ENCODE measurements at regions not wholly inside any gene's neighbourhood (a gene's known extent, or its start where the extent isn't known, plus 50 kb on each side); places are given as distances from the start of the nearest gene placed in this dataset.

DNA sequence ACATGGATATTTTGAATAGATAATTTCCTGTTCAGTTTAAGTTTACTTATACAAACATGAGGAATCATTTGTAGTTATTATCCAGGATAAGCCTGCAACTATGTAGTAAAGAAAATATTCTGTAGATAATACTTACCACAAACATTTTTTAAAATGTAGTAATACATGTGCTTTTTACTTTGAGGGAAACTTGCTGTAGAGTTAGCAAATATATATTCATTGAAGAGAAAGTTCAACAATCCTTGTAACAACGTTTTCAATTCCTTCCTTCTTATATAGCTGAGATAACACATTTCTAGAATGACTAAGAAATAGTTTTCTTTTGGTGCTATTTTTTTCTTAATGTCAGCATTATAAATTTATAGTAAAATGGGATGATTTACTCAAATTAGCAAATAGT, 664.6 kb upstream of the ADAMTS5 start:
- DNase-seq: no peak
- no peak for TF ChIP-seq GATA1 (IDR thresholded peaks at IDR 0.05; ENCODE audit: low read depth, low read length)
- no peak for TF ChIP-seq POLR2A (IDR thresholded peaks at IDR 0.05; ENCODE audit: low read length)

DNA sequence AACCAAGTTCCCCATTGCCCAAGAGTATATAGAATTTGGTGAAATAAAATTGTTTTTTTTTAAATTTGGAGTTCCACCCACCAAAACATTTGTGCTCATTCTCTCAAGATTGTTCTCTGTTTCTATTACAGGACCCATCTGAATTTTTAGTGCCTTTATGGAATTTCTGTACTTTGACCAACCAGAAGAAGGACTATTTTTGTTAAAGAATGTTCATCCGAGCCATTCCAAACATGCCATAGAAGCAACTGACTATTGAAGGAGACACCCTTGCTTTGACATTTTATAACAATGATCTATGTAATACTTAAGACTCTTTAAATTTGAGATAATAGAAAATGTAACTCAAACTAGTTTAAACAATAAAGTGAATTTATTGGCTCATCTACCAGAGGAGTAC, 655.7 kb upstream of the ADAMTS5 start:
- TF ChIP-seq POLR2A (IDR thresholded peaks at IDR 0.05; ENCODE audit: low read length): no peak
- no peak for TF ChIP-seq GATA1 (IDR thresholded peaks at IDR 0.05; ENCODE audit: low read depth, low read length)
- no peak for DNase-seq

DNA sequence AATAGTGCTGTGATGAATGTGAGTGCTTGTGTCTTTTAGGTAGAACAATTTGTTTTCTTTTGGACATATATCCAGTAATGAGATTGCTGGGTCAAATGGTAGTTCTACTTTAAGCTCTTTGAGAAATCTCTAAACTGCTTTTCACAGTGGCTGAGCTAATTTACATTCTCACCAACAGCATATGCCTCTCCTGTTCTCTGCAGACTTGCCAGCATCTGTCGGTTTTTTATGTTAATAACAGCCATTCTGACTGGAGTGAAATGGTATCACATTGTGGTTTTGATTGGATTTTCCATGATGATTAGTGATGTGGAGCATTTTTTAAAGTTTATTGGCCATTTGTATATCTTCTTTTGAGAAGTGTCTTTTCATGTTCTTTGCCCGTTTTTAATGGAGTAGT, 647.3 kb upstream of the ADAMTS5 start:
- TF ChIP-seq GATA1 (IDR thresholded peaks at IDR 0.05; ENCODE audit: low read depth, low read length): no peak
- TF ChIP-seq POLR2A (IDR thresholded peaks at IDR 0.05; ENCODE audit: low read length): no peak
- DNase-seq: no peak

DNA sequence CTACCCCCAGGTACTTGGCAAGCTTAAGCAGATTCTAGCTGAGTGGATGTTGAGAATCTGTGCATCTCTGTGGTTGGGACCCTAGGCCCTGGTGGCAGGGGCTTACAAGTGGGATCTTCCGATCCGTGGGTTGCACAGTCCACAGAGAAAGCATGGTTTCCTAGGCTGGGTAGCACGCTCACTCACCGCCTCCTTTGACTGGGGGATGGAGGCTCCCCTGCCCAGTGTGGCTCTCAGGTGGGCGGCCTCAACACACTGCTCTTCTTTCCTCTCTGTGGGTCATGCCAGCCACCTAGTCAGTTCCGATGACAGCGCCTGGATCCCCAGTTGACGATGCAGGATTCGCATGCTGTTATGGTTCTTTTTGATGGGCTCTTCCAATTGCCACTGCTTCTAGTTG, 639.5 kb upstream of the ADAMTS5 start:
- TF ChIP-seq POLR2A (IDR thresholded peaks at IDR 0.05; ENCODE audit: low read length): no peak
- no peak for TF ChIP-seq GATA1 (IDR thresholded peaks at IDR 0.05; ENCODE audit: low read depth, low read length)
- DNase-seq: no peak

DNA sequence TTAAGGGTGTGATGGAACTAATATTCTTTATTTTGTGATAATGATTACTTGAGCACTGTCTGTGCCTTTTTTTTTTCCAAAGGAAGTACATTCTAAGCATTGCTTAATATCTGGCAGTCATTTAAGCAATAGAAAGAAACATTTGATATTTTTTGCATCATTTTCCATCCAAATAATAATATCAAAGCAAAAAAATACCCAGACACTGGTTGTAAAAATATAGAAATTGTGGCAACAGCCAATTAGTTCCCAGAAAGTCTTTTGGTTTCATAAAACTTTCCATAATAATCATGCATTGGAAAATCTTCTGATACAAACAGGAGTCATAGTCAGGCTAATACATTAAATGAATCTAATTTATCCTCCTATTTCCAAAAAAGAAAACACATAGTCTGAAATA, 629.3 kb upstream of the ADAMTS5 start:
- no peak for TF ChIP-seq POLR2A (IDR thresholded peaks at IDR 0.05; ENCODE audit: low read length)
- no peak for TF ChIP-seq GATA1 (IDR thresholded peaks at IDR 0.05; ENCODE audit: low read depth, low read length)
- DNase-seq: no peak

DNA sequence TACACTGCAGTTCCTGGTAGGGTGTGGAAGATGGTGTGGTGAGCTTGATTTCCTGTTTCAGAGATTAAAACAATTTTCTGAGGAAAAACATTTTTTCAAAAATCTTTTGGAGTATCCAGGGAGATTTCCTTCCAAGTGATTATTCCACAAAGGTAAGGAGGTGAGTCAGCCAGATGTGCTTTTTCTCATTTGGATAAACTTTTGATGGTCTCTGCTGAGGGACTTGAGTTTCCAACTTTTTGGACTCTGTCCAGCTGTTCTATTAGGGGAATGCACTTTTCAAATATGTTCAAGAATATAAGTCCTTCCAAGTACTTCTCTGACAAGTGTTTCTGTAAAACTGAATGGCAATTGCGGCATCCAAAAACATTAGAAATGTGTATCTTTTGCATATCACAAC, 628.8 kb upstream of the ADAMTS5 start:
- no peak for TF ChIP-seq GATA1 (IDR thresholded peaks at IDR 0.05; ENCODE audit: low read depth, low read length)
- no peak for TF ChIP-seq POLR2A (IDR thresholded peaks at IDR 0.05; ENCODE audit: low read length)

DNA sequence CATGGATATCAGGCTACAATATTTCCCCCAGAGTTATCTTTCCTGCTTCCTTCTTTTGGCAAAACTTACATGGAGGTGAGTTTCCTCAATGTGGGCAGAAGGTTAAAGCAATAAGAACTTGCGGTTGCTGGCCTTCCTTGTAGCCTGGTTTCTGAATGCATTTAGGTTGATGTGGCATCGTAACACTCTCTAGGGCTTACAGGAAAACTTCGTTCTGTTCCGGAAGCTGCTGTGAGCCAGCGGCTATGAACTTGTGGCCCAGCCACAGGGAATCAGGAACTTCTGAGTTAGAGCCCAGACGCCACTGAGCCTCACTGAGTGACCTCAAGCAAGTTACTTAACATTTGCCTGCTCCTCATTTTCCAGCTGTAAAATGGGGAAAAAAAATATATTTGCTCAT, 623.4 kb upstream of the ADAMTS5 start:
- TF ChIP-seq GATA1 (IDR thresholded peaks at IDR 0.05; ENCODE audit: low read depth, low read length) (no peak), POLR2A (IDR thresholded peaks at IDR 0.05; ENCODE audit: low read length) (no peak)
- DNase-seq: no peak

More for the DNA sequence above, 628.8 kb upstream of the ADAMTS5 start:
- no peak for DNase-seq

DNA sequence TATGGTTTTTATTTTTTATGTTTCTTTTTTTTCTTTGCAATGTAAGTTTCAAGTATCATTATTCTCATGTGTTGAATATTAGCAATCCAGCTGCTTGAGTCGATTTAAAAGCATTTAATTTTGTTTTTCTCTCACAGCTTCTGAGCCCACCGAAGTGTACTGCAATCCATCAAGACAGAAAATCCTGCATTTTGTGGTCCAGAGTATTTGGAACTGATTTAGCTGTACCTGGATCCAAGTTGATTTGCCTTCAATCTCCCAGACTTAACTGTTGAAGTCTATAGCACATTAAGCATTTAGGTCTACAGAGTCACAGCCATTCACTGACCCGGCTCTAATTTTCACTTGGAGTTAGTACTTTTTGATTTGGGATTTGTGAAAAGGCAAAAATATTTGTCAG, 622.9 kb upstream of the ADAMTS5 start:
- TF ChIP-seq GATA1 (IDR thresholded peaks at IDR 0.05; ENCODE audit: low read depth, low read length): no peak
- no peak for TF ChIP-seq POLR2A (IDR thresholded peaks at IDR 0.05; ENCODE audit: low read length)
- DNase-seq: no peak

DNA sequence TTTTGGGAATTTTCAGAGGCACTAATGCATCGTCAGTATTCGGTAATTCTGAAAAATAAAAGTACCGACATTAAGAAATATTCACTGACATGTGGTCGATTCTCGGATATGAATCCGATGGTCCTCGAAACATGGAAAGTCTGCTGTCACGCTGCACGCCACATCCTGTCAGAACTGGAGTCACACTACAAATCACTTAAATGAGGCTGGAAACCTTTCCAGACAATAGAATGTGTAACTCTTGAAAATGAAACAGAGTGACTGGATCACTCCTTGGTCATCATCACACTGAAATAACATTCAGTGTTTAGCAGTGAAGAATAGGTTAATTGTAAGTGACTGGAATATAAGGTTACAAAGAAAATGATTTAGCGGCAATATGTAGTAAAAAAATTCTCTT, 620.1 kb upstream of the ADAMTS5 start:
- no peak for DNase-seq
- no peak for TF ChIP-seq GATA1 (IDR thresholded peaks at IDR 0.05; ENCODE audit: low read depth, low read length)
- TF ChIP-seq POLR2A (IDR thresholded peaks at IDR 0.05; ENCODE audit: low read length): no peak

DNA sequence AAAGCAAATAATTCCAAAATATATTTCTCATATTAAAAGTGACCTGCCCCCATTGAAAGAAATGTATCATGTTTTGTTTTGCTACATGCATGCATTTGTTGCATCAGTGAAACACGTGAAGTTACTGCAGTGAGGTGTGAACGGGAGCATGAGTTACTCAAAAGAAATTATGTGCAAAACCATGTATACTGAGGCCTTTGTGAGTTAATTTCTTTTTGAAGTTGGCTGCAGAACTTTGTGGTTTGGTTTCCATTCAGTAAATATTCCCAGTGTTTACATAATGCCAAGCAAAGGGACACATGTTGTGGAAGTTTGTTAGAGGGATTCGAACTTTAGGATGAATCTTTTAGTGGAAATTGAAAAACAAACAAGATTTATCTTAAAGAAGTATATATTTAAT, 619.4 kb upstream of the ADAMTS5 start:
- TF ChIP-seq POLR2A (IDR thresholded peaks at IDR 0.05; ENCODE audit: low read length) (no peak), GATA1 (IDR thresholded peaks at IDR 0.05; ENCODE audit: low read depth, low read length) (no peak)
- DNase-seq: no peak

DNA sequence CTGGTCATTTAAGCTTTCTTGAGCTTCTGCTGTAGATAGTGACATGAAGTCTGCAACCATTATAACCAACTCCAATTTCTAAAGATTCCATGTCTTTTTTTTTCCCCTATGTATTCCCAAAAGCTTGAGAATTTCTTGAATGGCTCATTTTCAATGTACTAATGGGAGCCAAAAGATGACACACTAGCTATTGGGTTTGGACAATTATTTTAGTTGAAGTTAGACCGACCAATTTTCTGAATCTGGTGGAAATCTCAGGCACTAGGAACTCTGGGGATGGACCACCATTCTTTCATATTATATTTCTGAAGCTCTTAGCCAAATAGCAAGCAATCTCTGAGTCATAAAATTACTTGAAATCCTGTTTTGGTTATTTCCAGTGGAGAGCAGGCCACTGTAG, 617.4 kb upstream of the ADAMTS5 start:
- TF ChIP-seq GATA1 (IDR thresholded peaks at IDR 0.05; ENCODE audit: low read depth, low read length) (no peak), POLR2A (IDR thresholded peaks at IDR 0.05; ENCODE audit: low read length) (no peak)
- no peak for DNase-seq

DNA sequence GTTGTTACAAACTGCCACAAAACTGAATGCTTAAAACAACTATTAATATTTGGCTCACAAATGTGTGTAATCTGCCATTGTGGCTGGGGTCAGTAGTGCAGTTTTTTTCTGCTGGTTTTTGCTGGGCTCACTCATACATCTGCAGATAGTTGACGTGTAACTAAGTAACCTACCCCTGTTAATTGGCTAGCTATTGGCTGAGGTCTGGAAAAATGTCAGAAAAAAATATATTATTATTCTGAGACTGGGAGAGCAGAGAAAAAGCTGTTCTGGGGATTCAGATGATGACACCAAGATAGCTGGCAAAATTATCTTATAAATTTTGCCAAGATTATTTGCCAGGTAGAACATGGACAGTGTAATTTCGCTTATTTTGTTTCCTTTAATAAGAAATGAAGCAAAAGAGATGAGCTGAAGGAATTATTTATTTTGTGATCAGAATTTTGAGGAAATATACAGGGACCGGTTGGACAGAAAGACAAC, 616.1 kb upstream of the ADAMTS5 start:
- TF ChIP-seq GATA1 (IDR thresholded peaks at IDR 0.05; ENCODE audit: low read depth, low read length) (no peak), POLR2A (IDR thresholded peaks at IDR 0.05; ENCODE audit: low read length) (no peak)
- no peak for DNase-seq

DNA sequence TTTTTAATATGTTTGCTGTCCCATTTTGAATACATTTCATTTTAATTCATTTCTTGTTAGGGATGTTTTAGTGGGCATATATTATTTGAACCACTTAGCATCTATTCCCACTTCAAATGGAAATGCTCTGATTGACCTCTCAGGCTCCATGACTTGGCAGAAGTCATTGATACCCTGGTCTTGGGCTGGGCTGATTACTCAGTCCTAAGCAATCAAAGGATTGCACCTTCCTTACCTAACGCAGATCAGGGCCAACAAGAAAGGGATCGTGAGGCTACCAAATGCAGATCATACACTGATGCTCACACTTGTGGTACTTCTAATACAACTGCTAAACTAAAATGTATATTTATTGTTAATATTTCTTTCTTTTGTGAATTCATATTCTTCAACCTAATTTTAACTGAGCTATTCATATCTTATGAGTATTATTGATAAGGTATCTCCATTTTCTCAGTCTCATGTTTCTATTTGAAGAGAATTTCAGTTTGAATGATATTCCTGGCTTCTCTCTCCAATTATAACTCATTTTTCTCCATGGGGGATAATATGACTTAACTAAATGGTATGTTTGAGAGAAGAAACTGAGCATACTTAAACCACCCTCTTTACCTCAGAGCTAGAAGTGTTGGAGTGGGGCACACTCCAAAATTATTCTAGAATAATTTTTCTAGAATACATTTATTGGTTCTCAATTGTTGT, 615.5 kb upstream of the ADAMTS5 start:
- TF ChIP-seq POLR2A (IDR thresholded peaks at IDR 0.05; ENCODE audit: low read length) (no peak), GATA1 (IDR thresholded peaks at IDR 0.05; ENCODE audit: low read depth, low read length) (no peak)
- no peak for DNase-seq

DNA sequence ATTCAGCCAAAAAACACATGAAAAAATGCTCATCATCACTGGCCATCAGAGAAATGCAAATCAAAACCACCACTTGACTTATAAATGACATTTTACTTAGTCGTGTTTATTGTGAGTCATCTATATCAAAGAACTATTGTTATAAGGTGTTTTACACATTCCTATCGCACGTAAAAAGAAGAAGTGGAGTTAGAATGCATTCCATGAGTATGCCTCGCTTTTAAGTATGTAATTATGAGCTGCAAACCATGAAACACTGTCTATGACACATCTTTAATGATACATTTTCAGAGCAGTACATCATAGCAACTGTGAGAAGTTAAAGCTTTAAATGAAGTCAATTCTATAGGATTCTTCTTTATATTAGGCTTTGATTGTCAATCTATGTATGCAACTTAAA, 614.3 kb upstream of the ADAMTS5 start:
- TF ChIP-seq GATA1 (IDR thresholded peaks at IDR 0.05; ENCODE audit: low read depth, low read length): no peak
- TF ChIP-seq POLR2A (IDR thresholded peaks at IDR 0.05; ENCODE audit: low read length): no peak
- no peak for DNase-seq

DNA sequence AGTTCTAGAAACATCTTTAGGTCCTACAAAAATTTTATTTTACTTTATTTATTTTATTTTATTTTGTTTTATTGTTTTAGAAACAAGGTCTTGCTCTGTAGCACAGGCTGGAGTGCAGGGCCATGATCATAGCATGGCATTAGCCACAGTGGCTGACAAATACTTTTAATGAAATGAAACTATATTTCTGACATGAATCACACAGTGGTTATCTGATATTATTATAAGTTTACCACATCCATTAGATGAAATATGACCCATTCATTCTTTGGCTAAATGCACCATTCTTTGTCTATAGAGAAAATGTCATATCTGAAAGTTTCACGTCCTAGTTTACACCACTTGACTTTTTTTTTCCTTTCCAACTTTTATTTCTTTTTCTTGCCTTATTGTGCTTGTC, 613.4 kb upstream of the ADAMTS5 start:
- DNase-seq: no peak
- TF ChIP-seq POLR2A (IDR thresholded peaks at IDR 0.05; ENCODE audit: low read length) (no peak), GATA1 (IDR thresholded peaks at IDR 0.05; ENCODE audit: low read depth, low read length) (no peak)
